HepG2 (cell line): ENCODE measurements at regions not wholly inside any gene's neighbourhood (a gene's known extent, or its start where the extent isn't known, plus 50 kb on each side); places are given as distances from the start of the nearest gene placed in this dataset.

Experiments
- ASH2L ChIP-seq: fragments of 300-600, 200-600 bp; sonication (generic); IDR thresholded peaks from 2 replicates; pipeline ENCODE4 v1.7.0; 2017; ENCODE audit warnings: low read depth, mild to moderate bottlenecking, moderate library complexity, mixed read lengths, low read length; ENCODE audit not compliant: insufficient read length
- CTCF ChIP-seq: sonication (generic); formaldehyde crosslinking; IDR thresholded peaks from 2 replicates; pipeline ENCODE4 v1.5.0; 2020; ENCODE audit warnings: mild to moderate bottlenecking, missing genetic modification reagents, moderate library complexity
- MAZ ChIP-seq, 2 experiments: sonication (generic) in 1 of 2; formaldehyde crosslinking in 1 of 2; IDR thresholded peaks; 2 replicates each; pipeline versions ENCODE4 v1.5.0 to v1.6.1; 2012 to 2020; ENCODE audit warnings: low read depth in 2 of 2, mild to moderate bottlenecking in 2 of 2, borderline replicate concordance in 1 of 2, improper control_type of control experiment in 1 of 2, low read length in 1 of 2, missing genetic modification reagents in 1 of 2, moderate library complexity in 1 of 2
- SIN3A ChIP-seq: IDR thresholded peaks from 2 replicates; pipeline ENCODE4 v1.6.1; 2011; ENCODE audit warnings: low read depth, mild to moderate bottlenecking, control low read depth, low read length, borderline replicate concordance
- THAP7 ChIP-seq: sonication (generic); formaldehyde crosslinking; IDR thresholded peaks from 2 replicates; pipeline ENCODE4 v1.8.1; 2023; ENCODE audit warnings: mild to moderate bottlenecking, missing genetic modification reagents
- ZBTB38 ChIP-seq: sonication (generic); formaldehyde crosslinking; IDR thresholded peaks from 2 replicates; pipeline ENCODE4 v1.5.1; 2020; ENCODE audit warnings: mild to moderate bottlenecking, missing genetic modification reagents
- ZNF274 ChIP-seq: sonication (generic); formaldehyde crosslinking; IDR thresholded peaks from 2 replicates; pipeline ENCODE4 v1.5.1; 2020; ENCODE audit warnings: mild to moderate bottlenecking, missing genetic modification reagents
- ZNF710 ChIP-seq: sonication (generic); formaldehyde crosslinking; IDR thresholded peaks from 2 replicates; pipeline ENCODE4 v1.5.0; 2020; ENCODE audit warnings: mild to moderate bottlenecking, missing genetic modification reagents, borderline replicate concordance
- ZSCAN25 ChIP-seq: sonication (generic); formaldehyde crosslinking; IDR thresholded peaks from 2 replicates; pipeline ENCODE4 v1.8.0; 2022; ENCODE audit warnings: mild to moderate bottlenecking, missing genetic modification reagents

DNA sequence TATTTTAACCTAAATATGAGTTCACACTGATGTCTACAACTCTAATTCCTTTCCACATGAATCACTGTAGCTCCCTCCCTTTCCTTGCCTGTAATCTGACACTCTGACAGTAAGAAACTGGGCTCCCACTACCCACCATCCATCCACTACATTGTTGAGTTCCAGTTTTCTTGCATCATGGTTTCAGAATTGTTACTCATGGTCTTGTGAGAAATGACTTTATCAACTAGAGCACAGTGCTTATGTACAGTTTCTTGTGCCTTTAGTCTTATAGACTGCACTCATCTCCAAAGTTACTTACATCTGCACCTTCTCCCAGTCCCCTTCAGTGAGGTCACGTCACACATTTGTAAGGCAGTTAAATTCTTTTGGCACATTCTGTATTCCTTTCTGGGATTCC, 78.6 kb downstream of the RTL6 start:
- no peak for TF ChIP-seq MAZ (IDR thresholded peaks at IDR 0.05; ENCODE audit: borderline replicate concordance, low read depth, low read length)
- TF ChIP-seq MAZ (CRISPR knock-in tag; IDR thresholded peaks at IDR 0.05; ENCODE audit: low read depth) = no peak
- TF ChIP-seq ASH2L = no peak
- TF ChIP-seq SIN3A = no peak
- no peak for TF ChIP-seq THAP7 (CRISPR knock-in tag)
- TF ChIP-seq CTCF = no peak
- no peak for TF ChIP-seq ZNF274 (CRISPR knock-in tag)
- TF ChIP-seq ZNF710 (CRISPR knock-in tag) = no peak
- TF ChIP-seq ZBTB38 = no peak
- no peak for TF ChIP-seq ZSCAN25
